AG04449 (cell line): ENCODE measurements at regions not wholly inside any gene's neighbourhood (a gene's known extent, or its start where the extent isn't known, plus 50 kb on each side); places are given as distances from the start of the nearest gene placed in this dataset.

Experiments
- CTCF ChIA-PET: fragments of 350-600 bp; formaldehyde crosslinking; extraction: SDS; loops from one replicate; lab custom pipeline; 2021; ENCODE audit warnings: antibody characterized with exemption; lab: Yijun Ruan, JAX
- POLR2A ChIA-PET: fragments of 400-600, 350-600 bp; formaldehyde crosslinking; extraction: SDS; loops from one replicate; lab custom pipeline; 2020; ENCODE audit warnings: antibody characterized with exemption, inconsistent platforms; lab: Yijun Ruan, JAX
- DNase-seq: peaks from one replicate; pipeline ENCODE4 v3.0.0-alpha.2; 2010; ENCODE audit warnings: low read depth, low spot score
- H3K4me3 ChIP-seq: 2 replicates; pipeline ENCODE4 v1.5.1; 2011; ENCODE audit warnings: low read depth, mild to moderate bottlenecking, control low read depth, low read length
- CTCF ChIP-seq: IDR thresholded peaks from one replicate; pipeline ENCODE4 v1.5.1; 2011; ENCODE audit warnings: mild to moderate bottlenecking, moderate library complexity, low read length, control low read depth, inconsistent platforms; ENCODE audit not compliant: insufficient read depth; ENCODE audit errors: missing control alignments

GRCh38 chr16:59690216-59690615, 956.1 kb upstream of the GOT2 start:
- H3K4me3 ChIP-seq = no peak overlapping the region
- no peak for DNase-seq
- TF ChIP-seq CTCF = no peak
- POLR2A ChIA-PET = no interaction called here
- CTCF ChIA-PET = no interaction called here

- TF ChIP-seq CTCF = no peak
These were observed 953.9 kb upstream of the GOT2 start for GRCh38 chr16:59688006-59688405.

GRCh38 chr16:59686405-59686804, 952.3 kb upstream of the GOT2 start:
- ChIA-PET POLR2A (no interaction called here), CTCF (no interaction called here)
- no peak for DNase-seq
- no peak for TF ChIP-seq CTCF
- H3K4me3 ChIP-seq = no peak overlapping the region

More at GRCh38 chr16:59688006-59688405, 953.9 kb upstream of the GOT2 start:
- H3K4me3 ChIP-seq = no peak overlapping the region
- no peak for DNase-seq
- CTCF ChIA-PET = no interaction called here
- POLR2A ChIA-PET = no interaction called here

GRCh38 chr16:59684911-59685310, 950.8 kb upstream of the GOT2 start:
- no peak for TF ChIP-seq CTCF
- CTCF ChIA-PET = no interaction called here
- no peak overlapping the region for H3K4me3 ChIP-seq
- DNase-seq = no peak
- POLR2A ChIA-PET = no interaction called here

- no peak for TF ChIP-seq CTCF
- CTCF ChIA-PET = no interaction called here
- H3K4me3 ChIP-seq = no peak overlapping the region
- DNase-seq = no peak
- POLR2A ChIA-PET = no interaction called here
These were observed 949.6 kb upstream of the GOT2 start for GRCh38 chr16:59683709-59684108.

GRCh38 chr16:59665618-59666220, 931.6 kb upstream of the GOT2 start:
- DNase-seq = no peak
- no peak overlapping the region for H3K4me3 ChIP-seq
- ChIA-PET POLR2A (no interaction called here), CTCF (no interaction called here)
- TF ChIP-seq CTCF = no peak
